B cell (primary cell): ENCODE measurements at regions not wholly inside any gene's neighbourhood (a gene's known extent, or its start where the extent isn't known, plus 50 kb on each side); places are given as distances from the start of the nearest gene placed in this dataset.

Experiments
- EZH2 ChIP-seq: IDR thresholded peaks from 2 replicates; pipeline ENCODE4 v1.6.1; 2012; ENCODE audit warnings: borderline replicate concordance, low read depth, mild to moderate bottlenecking, moderate library complexity, low read length; ENCODE audit not compliant: insufficient read depth, poor library complexity, severe bottlenecking
- TF ChIP-seq, protein P1 (sequence below): fragments of 200-600 bp; IDR thresholded peaks from one replicate; pipeline ENCODE4 v1.8.0; 2022; ENCODE audit warnings: antibody characterized with exemption, mild to moderate bottlenecking

DNA sequence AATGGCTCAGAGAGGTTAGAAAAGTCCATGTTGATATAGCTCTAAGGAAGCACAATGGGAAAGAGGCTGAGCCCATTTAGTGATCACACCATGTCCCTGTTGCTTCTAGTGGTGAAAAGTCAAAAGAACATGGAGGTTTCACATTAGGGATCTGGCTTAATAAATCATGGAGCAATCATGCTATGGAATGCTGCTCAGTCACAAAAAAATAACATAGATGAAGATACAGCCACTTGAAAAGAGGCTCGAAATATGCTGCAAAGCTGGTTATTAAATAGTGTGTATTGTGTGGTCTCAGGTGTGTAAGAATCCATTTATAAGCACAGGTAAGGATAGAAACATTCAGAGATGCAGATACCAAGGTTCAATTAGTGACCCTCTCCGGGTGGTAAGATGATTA is 63.6 kb upstream of the CPO start:
- TF ChIP-seq, protein P1, sequence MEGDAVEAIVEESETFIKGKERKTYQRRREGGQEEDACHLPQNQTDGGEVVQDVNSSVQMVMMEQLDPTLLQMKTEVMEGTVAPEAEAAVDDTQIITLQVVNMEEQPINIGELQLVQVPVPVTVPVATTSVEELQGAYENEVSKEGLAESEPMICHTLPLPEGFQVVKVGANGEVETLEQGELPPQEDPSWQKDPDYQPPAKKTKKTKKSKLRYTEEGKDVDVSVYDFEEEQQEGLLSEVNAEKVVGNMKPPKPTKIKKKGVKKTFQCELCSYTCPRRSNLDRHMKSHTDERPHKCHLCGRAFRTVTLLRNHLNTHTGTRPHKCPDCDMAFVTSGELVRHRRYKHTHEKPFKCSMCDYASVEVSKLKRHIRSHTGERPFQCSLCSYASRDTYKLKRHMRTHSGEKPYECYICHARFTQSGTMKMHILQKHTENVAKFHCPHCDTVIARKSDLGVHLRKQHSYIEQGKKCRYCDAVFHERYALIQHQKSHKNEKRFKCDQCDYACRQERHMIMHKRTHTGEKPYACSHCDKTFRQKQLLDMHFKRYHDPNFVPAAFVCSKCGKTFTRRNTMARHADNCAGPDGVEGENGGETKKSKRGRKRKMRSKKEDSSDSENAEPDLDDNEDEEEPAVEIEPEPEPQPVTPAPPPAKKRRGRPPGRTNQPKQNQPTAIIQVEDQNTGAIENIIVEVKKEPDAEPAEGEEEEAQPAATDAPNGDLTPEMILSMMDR, result no peak
- no peak for TF ChIP-seq EZH2
